ENCODE measurements at regions not wholly inside any gene's neighbourhood (a gene's known extent, or its start where the extent isn't known, plus 50 kb on each side); places are given as distances from the start of the nearest gene placed in this dataset.

DNA sequence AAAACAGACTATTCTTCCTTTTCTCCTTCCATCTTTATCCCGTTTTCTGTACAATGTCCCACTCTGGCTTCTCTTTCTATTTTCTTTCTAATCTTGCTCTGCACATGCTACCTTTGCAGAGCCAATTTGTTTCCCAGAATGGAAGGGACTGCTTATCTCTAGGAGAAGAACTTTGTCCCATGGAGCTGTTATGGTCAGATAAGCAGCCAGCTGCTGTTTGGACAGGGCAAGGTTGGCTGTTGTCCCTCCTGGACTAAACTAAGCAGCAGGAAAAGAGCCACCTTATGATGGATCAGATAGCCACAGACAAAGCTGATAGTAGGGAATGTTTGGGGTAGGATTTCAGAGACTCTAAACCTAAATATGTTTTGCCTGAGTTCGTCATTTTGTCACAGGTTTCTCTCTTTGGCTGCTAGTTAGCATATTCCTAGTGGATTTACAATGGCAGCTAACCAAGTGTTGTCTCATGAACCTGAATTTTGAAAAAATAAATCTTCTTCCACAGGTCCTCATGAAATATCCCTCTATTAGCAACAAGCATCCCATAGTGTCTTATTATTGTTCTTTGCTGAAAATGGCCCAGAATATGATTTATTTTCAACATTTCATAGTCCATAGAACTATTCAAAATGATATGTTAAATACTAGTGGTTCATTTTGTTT, 262.8 kb downstream of the SLC16A7 start:
- H3K27me3 ChIP-seq = no peaks in the 10 kb centered on the region
- no peak overlapping the region for H3K4me3 ChIP-seq
- intact Hi-C loops (cut with DNase I) = no loop called here
- no peaks in the 10 kb centered on the region for H3K9me3 ChIP-seq
- H3K4me1 ChIP-seq = no peaks in the 10 kb centered on the region
- H3K27ac ChIP-seq = no peak overlapping the region
- no peak for DNase-seq (ENCODE audit: low spot score in 2 of 2)
- H3K36me3 ChIP-seq = no peaks in the 10 kb centered on the region
- TF ChIP-seq, protein P1, sequence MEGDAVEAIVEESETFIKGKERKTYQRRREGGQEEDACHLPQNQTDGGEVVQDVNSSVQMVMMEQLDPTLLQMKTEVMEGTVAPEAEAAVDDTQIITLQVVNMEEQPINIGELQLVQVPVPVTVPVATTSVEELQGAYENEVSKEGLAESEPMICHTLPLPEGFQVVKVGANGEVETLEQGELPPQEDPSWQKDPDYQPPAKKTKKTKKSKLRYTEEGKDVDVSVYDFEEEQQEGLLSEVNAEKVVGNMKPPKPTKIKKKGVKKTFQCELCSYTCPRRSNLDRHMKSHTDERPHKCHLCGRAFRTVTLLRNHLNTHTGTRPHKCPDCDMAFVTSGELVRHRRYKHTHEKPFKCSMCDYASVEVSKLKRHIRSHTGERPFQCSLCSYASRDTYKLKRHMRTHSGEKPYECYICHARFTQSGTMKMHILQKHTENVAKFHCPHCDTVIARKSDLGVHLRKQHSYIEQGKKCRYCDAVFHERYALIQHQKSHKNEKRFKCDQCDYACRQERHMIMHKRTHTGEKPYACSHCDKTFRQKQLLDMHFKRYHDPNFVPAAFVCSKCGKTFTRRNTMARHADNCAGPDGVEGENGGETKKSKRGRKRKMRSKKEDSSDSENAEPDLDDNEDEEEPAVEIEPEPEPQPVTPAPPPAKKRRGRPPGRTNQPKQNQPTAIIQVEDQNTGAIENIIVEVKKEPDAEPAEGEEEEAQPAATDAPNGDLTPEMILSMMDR (IDR thresholded peaks at IDR 0.05) = no peak

- Histone ChIP-seq H3K36me3 (no peaks in the 10 kb centered on the region), H3K9me3 (no peaks in the 10 kb centered on the region), H3K4me1 (no peaks in the 10 kb centered on the region), H3K27ac (no peak overlapping the region), H3K27me3 (no peaks in the 10 kb centered on the region), H3K4me3 (no peak overlapping the region)
- intact Hi-C loops (cut with DNase I) = no loop called here
- no peak for DNase-seq (ENCODE audit: low spot score in 2 of 2)
- TF ChIP-seq, protein P1 (IDR thresholded peaks at IDR 0.05) = no peak
Observed at GRCh38 chr12:59859171-59859510, 263.3 kb downstream of the SLC16A7 start.

GRCh38 chr12:59861635-59862034, 265.8 kb downstream of the SLC16A7 start:
- DNase-seq (ENCODE audit: low spot score in 2 of 2) = no peak
- TF ChIP-seq, protein P1 (IDR thresholded peaks at IDR 0.05) = no peak
- H3K4me3 ChIP-seq = no peak overlapping the region
- H3K27me3 ChIP-seq = no peaks in the 10 kb centered on the region
- no peak overlapping the region for H3K27ac ChIP-seq
- H3K9me3 ChIP-seq = no peaks in the 10 kb centered on the region
- no peaks in the 10 kb centered on the region for H3K36me3 ChIP-seq
- intact Hi-C loops (cut with DNase I) = no loop called here
- no peaks in the 10 kb centered on the region for H3K4me1 ChIP-seq

DNA sequence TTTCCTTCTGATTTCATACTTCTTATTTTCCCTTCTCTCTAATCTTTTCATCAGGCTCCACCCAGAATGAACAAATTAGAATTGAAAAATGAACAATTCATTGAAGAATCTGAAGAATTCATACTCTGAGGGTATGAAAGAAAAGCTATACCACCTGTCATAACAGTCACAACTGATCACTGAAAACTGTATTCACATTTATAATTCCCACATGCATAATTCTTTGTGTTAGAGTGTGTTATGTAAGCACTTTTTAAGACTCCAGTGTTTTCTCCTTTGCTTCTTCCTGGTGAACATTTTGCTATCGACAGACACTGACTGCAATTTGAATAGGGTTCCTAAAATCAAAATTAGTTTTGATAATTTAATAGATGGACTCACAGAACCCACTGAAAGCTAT, 271.2 kb downstream of the SLC16A7 start:
- H3K9me3 ChIP-seq = no peaks in the 10 kb centered on the region
- H3K4me1 ChIP-seq = no peaks in the 10 kb centered on the region
- no peak for DNase-seq (ENCODE audit: low spot score in 2 of 2)
- intact Hi-C loops (cut with DNase I) = no loop called here
- TF ChIP-seq, protein P1 (IDR thresholded peaks at IDR 0.05) = no peak
- H3K36me3 ChIP-seq = no peaks in the 10 kb centered on the region
- H3K4me3 ChIP-seq = no peak overlapping the region
- H3K27me3 ChIP-seq = no peaks in the 10 kb centered on the region
- H3K27ac ChIP-seq = no peak overlapping the region

DNA sequence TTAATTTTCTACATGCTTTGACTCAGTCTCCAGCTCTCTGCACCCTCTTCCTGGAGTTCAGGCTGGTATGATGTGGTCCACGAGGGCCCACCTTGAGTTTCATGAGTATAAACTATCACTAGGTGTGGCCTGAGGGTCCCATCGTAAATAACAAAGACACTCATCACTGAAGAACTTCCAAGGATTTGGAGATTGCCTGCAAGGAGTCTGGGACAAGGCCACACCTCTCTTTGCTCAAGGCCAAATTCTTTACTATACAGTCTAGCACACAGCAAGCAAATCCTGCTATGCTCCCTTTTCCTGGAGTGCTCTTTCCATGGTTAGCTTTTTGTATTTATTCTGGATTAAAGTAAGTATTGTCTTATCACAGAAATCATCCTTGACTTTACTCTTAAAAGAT, 271.9 kb downstream of the SLC16A7 start:
- DNase-seq (ENCODE audit: low spot score in 2 of 2) = no peak
- Histone ChIP-seq H3K4me1 (no peaks in the 10 kb centered on the region), H3K4me3 (no peak overlapping the region), H3K27me3 (no peaks in the 10 kb centered on the region), H3K27ac (no peak overlapping the region), H3K36me3 (no peaks in the 10 kb centered on the region), H3K9me3 (no peaks in the 10 kb centered on the region)
- TF ChIP-seq, protein P1 (IDR thresholded peaks at IDR 0.05) = no peak
- intact Hi-C loops (cut with DNase I) = no loop called here

- Histone ChIP-seq H3K4me3 (no peak overlapping the region), H3K4me1 (no peaks in the 10 kb centered on the region), H3K27me3 (no peaks in the 10 kb centered on the region), H3K36me3 (no peaks in the 10 kb centered on the region), H3K9me3 (no peaks in the 10 kb centered on the region), H3K27ac (no peak overlapping the region)
- no peak for DNase-seq (ENCODE audit: low spot score in 2 of 2)
- intact Hi-C loops (cut with DNase I) = no loop called here
- TF ChIP-seq, protein P1 (IDR thresholded peaks at IDR 0.05) = no peak
Observed at GRCh38 chr12:59871779-59872178, 275.9 kb downstream of the SLC16A7 start.

Measured in ascending aorta (tissue), 2 donors.